ENCODE measurements at regions not wholly inside any gene's neighbourhood (a gene's known extent, or its start where the extent isn't known, plus 50 kb on each side); places are given as distances from the start of the nearest gene placed in this dataset.
"Not testable (repeated sequence)": the region's sequence is repeated elsewhere in the genome, so short reads cannot be mapped to it uniquely, and the experiment has no call there.

GRCh38 chr12:127157501-127158366, 1109.2 kb upstream of the TMEM132C start:
- DNase-seq (ENCODE audit: low spot score); H3K36me3 Mint-ChIP-seq (ENCODE audit: low read depth); H3K4me3 Mint-ChIP-seq; H3K4me1 Mint-ChIP-seq (ENCODE audit: low read depth); H3K9me3 Mint-ChIP-seq; H3K27ac Mint-ChIP-seq; intact Hi-C loops (cut with micrococcal nuclease); H3K27me3 Mint-ChIP-seq (ENCODE audit: insufficient read depth): not testable (repeated sequence)

- Mint-ChIP-seq H3K36me3 (ENCODE audit: low read depth) (peaks cover 2% of the 10 kb centered on the region), H3K9me3 (peaks cover 10% of the 10 kb centered on the region), H3K4me3 (no peak overlapping the region), H3K4me1 (ENCODE audit: low read depth) (peaks cover 13% of the 10 kb centered on the region), H3K27me3 (ENCODE audit: insufficient read depth) (peaks cover 2% of the 10 kb centered on the region), H3K27ac (no peak overlapping the region)
- no peak for DNase-seq (ENCODE audit: low spot score)
- intact Hi-C loops (cut with micrococcal nuclease) = no loop called here
Measured at GRCh38 chr12:127158385-127159061, 1108.4 kb upstream of the TMEM132C start.

GRCh38 chr12:127161466-127161865, 1105.5 kb upstream of the TMEM132C start:
- peaks cover 2% of the 10 kb centered on the region for H3K36me3 Mint-ChIP-seq (ENCODE audit: low read depth)
- no peak overlapping the region for H3K27ac Mint-ChIP-seq
- peaks cover 10% of the 10 kb centered on the region for H3K9me3 Mint-ChIP-seq
- H3K4me3 Mint-ChIP-seq = no peak overlapping the region
- peaks cover 4% of the 10 kb centered on the region for H3K27me3 Mint-ChIP-seq (ENCODE audit: insufficient read depth)
- H3K4me1 Mint-ChIP-seq (ENCODE audit: low read depth) = peaks cover 26% of the 10 kb centered on the region
- DNase-seq (ENCODE audit: low spot score) = no peak
- intact Hi-C loops (cut with micrococcal nuclease) = loop anchor here (5.0 kb wide), 1 partner anchor 396 kb away; no protein-coding TSS in a partner anchor

- intact Hi-C loops (cut with micrococcal nuclease) = loop anchor here (5.0 kb wide), 1 partner anchor 395 kb away; no protein-coding TSS in a partner anchor
- H3K27me3 Mint-ChIP-seq (ENCODE audit: insufficient read depth) = peaks cover 7% of the 10 kb centered on the region
- H3K36me3 Mint-ChIP-seq (ENCODE audit: low read depth) = peaks cover 2% of the 10 kb centered on the region
- H3K4me3 Mint-ChIP-seq = no peak overlapping the region
- H3K4me1 Mint-ChIP-seq (ENCODE audit: low read depth) = peaks cover 26% of the 10 kb centered on the region
- H3K27ac Mint-ChIP-seq = no peak overlapping the region
- peaks cover 10% of the 10 kb centered on the region for H3K9me3 Mint-ChIP-seq
- no peak for DNase-seq (ENCODE audit: low spot score)
Measured at GRCh38 chr12:127162307-127162706, 1104.7 kb upstream of the TMEM132C start.

GRCh38 chr12:127162902-127163301, 1104.1 kb upstream of the TMEM132C start:
- peak; percentile 48 for DNase-seq (ENCODE audit: low spot score)
- Mint-ChIP-seq H3K36me3 (ENCODE audit: low read depth) (peaks cover 2% of the 10 kb centered on the region), H3K27me3 (ENCODE audit: insufficient read depth) (peaks cover 12% of the 10 kb centered on the region), H3K4me1 (ENCODE audit: low read depth) (peaks cover 26% of the 10 kb centered on the region), H3K9me3 (peaks cover 10% of the 10 kb centered on the region), H3K27ac (peak overlapping the region; percentile 60), H3K4me3 (peak overlapping the region; percentile 30)
- intact Hi-C loops (cut with micrococcal nuclease) = loop anchor here (1.0 to 5.0 kb wide), 2 partner anchors 38 to 394 kb away; no protein-coding TSS in a partner anchor

- Mint-ChIP-seq H3K27ac (peak overlapping the region; percentile 53), H3K9me3 (peaks cover 8% of the 10 kb centered on the region), H3K4me3 (peak overlapping the region; percentile 81), H3K36me3 (ENCODE audit: low read depth) (peaks cover 2% of the 10 kb centered on the region), H3K4me1 (ENCODE audit: low read depth) (peaks cover 26% of the 10 kb centered on the region), H3K27me3 (ENCODE audit: insufficient read depth) (peaks cover 15% of the 10 kb centered on the region)
- DNase-seq (ENCODE audit: low spot score) = peak; percentile 77
- intact Hi-C loops (cut with micrococcal nuclease) = loop anchor here (1.0 to 5.0 kb wide), 2 partner anchors 39 to 83 kb away; no protein-coding TSS in a partner anchor
Measured at GRCh38 chr12:127165567-127166392, 1101.2 kb upstream of the TMEM132C start.

- no peaks in the 10 kb centered on the region for H3K36me3 Mint-ChIP-seq (ENCODE audit: low read depth)
- no peak overlapping the region for H3K4me3 Mint-ChIP-seq
- peaks cover 4% of the 10 kb centered on the region for H3K4me1 Mint-ChIP-seq (ENCODE audit: low read depth)
- H3K27ac Mint-ChIP-seq = no peak overlapping the region
- DNase-seq (ENCODE audit: low spot score) = no peak
- peaks cover 15% of the 10 kb centered on the region for H3K27me3 Mint-ChIP-seq (ENCODE audit: insufficient read depth)
- peaks cover 4% of the 10 kb centered on the region for H3K9me3 Mint-ChIP-seq
- intact Hi-C loops (cut with micrococcal nuclease) = loop anchor here (5.0 kb wide), 1 partner anchor 87 kb away; no protein-coding TSS in a partner anchor
Measured at GRCh38 chr12:127169321-127170181, 1097.4 kb upstream of the TMEM132C start.

GRCh38 chr12:127170226-127171180, 1096.5 kb upstream of the TMEM132C start:
- Mint-ChIP-seq H3K27me3 (ENCODE audit: insufficient read depth) (peaks cover 15% of the 10 kb centered on the region), H3K36me3 (ENCODE audit: low read depth) (no peaks in the 10 kb centered on the region), H3K9me3 (peaks cover 8% of the 10 kb centered on the region), H3K4me3 (no peak overlapping the region), H3K27ac (no peak overlapping the region), H3K4me1 (ENCODE audit: low read depth) (peaks cover 2% of the 10 kb centered on the region)
- intact Hi-C loops (cut with micrococcal nuclease) = no loop called here
- no peak for DNase-seq (ENCODE audit: low spot score)

GRCh38 chr12:127172861-127173260, 1094.1 kb upstream of the TMEM132C start:
- Mint-ChIP-seq H3K27ac (no peak overlapping the region), H3K27me3 (ENCODE audit: insufficient read depth) (peaks cover 6% of the 10 kb centered on the region), H3K36me3 (ENCODE audit: low read depth) (no peaks in the 10 kb centered on the region), H3K4me1 (ENCODE audit: low read depth) (no peaks in the 10 kb centered on the region), H3K4me3 (no peak overlapping the region), H3K9me3 (peaks cover 16% of the 10 kb centered on the region)
- no peak for DNase-seq (ENCODE audit: low spot score)
- intact Hi-C loops (cut with micrococcal nuclease) = no loop called here

GRCh38 chr12:127173971-127174370, 1093.0 kb upstream of the TMEM132C start:
- intact Hi-C loops (cut with micrococcal nuclease); H3K36me3 Mint-ChIP-seq (ENCODE audit: low read depth); H3K27me3 Mint-ChIP-seq (ENCODE audit: insufficient read depth); H3K27ac Mint-ChIP-seq; DNase-seq (ENCODE audit: low spot score); H3K4me3 Mint-ChIP-seq; H3K4me1 Mint-ChIP-seq (ENCODE audit: low read depth): not testable (repeated sequence)
- H3K9me3 Mint-ChIP-seq = peaks cover 16% of the 10 kb centered on the region

DNA sequence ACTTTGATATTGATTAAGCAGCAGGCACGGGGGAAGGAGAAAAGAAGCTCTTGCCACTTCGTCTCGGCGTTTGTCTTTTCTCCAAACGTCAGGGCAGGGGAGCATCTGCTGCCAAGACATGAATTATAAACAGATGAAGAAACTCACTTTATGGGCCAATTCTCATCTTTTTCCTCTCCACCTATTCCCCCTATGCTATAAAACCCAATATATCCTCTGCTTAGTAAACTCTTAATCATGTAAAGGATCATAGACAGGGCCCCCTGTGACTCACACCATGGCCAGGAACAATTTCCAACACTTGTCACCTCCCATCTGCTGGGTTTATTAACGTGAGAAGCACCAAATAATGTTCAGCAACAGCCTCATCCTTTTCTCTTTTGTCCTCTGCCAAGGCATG, 1092.1 kb upstream of the TMEM132C start:
- intact Hi-C loops (cut with micrococcal nuclease) = no loop called here
- Mint-ChIP-seq H3K36me3 (ENCODE audit: low read depth) (no peaks in the 10 kb centered on the region), H3K4me1 (ENCODE audit: low read depth) (no peaks in the 10 kb centered on the region), H3K9me3 (peaks cover 16% of the 10 kb centered on the region), H3K27ac (no peak overlapping the region), H3K27me3 (ENCODE audit: insufficient read depth) (peaks cover 2% of the 10 kb centered on the region), H3K4me3 (no peak overlapping the region)
- DNase-seq (ENCODE audit: low spot score) = no peak
